ENCODE measurements at regions not wholly inside any gene's neighbourhood (a gene's known extent, or its start where the extent isn't known, plus 50 kb on each side); places are given as distances from the start of the nearest gene placed in this dataset.

DNA sequence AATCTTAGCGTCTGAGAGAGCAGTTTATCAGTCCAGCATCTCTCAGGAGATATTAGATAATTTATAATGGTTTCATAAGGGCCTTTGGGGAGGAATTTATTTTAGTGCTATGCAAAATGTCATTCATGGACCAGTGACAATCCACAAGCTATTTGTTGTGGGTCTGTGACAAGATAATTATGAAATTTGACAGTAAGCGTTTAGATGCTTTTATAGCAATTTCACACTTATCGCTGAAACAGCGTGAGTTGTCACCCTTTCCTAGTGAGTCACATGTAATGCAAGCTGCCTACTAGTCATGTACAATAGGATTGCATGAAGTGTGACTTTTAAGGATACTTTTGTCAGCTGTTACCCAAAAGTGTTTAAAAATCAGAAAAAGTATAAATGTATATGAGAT is 315.6 kb upstream of the THBS1 start:
- FAIRE-seq (no peak), DNase-seq (ENCODE audit: extremely low spot score, insufficient read length, low read depth) (no peak)

GRCh38 chr15:39266890-39267289 is 314.0 kb upstream of the THBS1 start:
- DNase-seq (ENCODE audit: extremely low spot score, insufficient read length, low read depth) (no peak), FAIRE-seq (no peak)

- DNase-seq (ENCODE audit: extremely low spot score, insufficient read length, low read depth), result no peak
- FAIRE-seq, result no peak
Measured at GRCh38 chr15:39267685-39268084, 313.2 kb upstream of the THBS1 start.

GRCh38 chr15:39269352-39269751 is 311.5 kb upstream of the THBS1 start:
- no peak for FAIRE-seq

GRCh38 chr15:39269821-39270220 is 311.1 kb upstream of the THBS1 start:
- DNase-seq (ENCODE audit: extremely low spot score, insufficient read length, low read depth) (no peak), FAIRE-seq (no peak)

More at GRCh38 chr15:39269352-39269751, 311.5 kb upstream of the THBS1 start:
- no peak for DNase-seq (ENCODE audit: extremely low spot score, insufficient read length, low read depth)

- no peak for DNase-seq (ENCODE audit: extremely low spot score, insufficient read length, low read depth)
- FAIRE-seq, result no peak
Measured at GRCh38 chr15:39270221-39270855, 310.5 kb upstream of the THBS1 start.

GRCh38 chr15:39270934-39271333 is 309.9 kb upstream of the THBS1 start:
- FAIRE-seq (no peak), DNase-seq (ENCODE audit: extremely low spot score, insufficient read length, low read depth) (no peak)

DNA sequence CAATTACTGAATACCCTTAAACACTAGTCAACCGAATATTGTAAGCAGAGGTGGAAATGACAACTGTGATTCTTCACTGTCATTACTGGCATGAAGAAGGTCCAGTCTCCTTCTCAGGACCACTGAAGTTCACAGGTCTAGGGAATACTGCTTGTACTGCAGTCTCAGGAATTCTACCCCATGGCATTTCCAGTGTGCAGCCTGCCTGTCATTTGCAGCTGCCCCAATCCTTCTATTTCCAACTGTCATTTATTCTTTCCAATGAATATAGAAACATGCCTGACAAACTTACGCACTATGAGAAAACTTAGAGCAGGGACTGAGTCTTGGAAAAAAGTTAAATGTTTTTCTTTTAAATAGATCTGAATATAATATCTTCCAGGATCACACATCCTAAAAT is 308.0 kb upstream of the THBS1 start:
- FAIRE-seq (no peak), DNase-seq (ENCODE audit: extremely low spot score, insufficient read length, low read depth) (no peak)

GRCh38 chr15:39273717-39274411 is 307.0 kb upstream of the THBS1 start:
- no peak for FAIRE-seq

GRCh38 chr15:39275066-39275465 is 305.8 kb upstream of the THBS1 start:
- FAIRE-seq (no peak), DNase-seq (ENCODE audit: extremely low spot score, insufficient read length, low read depth) (no peak)

More at GRCh38 chr15:39273717-39274411, 307.0 kb upstream of the THBS1 start:
- no peak for DNase-seq (ENCODE audit: extremely low spot score, insufficient read length, low read depth)

DNA sequence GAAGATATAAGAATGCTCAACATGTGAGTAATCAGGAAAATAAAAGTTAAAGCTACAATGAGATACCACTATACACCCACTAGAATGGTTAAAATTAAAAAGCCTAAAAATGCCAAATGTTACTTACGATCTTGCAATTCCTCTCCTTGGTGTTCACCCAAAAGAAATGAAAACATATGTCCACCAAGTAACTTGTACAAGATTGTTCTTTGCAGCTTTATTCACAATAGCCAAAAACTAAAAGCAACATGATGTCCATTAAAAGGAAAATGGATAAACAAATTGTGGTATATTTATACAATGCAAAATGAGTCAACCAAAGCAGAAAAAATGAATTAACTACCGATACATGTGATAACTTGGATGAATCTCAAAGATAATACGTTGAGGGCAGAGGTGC is 301.6 kb upstream of the THBS1 start:
- DNase-seq (ENCODE audit: extremely low spot score, insufficient read length, low read depth) (no peak), FAIRE-seq (no peak)

DNA sequence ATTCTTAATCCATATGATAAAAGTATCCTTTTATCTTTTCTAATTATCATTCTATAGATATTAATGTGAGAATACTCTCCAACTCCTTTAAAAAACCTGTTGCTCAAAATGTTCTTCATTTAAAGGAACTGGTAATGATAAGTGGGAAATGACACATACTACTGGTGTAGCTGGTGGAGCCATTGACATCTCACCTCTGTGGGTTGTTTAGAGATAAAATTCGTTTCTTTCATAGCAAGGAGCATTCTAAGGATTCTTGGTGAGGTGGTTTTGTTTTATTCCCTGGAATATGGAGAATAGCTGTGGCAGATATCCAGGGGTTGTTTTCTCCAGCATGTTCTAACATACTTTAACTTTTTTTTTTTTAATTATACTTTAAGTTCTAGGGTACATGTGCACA is 299.8 kb upstream of the THBS1 start:
- DNase-seq (ENCODE audit: extremely low spot score, insufficient read length, low read depth), result no peak
- no peak for FAIRE-seq

DNA sequence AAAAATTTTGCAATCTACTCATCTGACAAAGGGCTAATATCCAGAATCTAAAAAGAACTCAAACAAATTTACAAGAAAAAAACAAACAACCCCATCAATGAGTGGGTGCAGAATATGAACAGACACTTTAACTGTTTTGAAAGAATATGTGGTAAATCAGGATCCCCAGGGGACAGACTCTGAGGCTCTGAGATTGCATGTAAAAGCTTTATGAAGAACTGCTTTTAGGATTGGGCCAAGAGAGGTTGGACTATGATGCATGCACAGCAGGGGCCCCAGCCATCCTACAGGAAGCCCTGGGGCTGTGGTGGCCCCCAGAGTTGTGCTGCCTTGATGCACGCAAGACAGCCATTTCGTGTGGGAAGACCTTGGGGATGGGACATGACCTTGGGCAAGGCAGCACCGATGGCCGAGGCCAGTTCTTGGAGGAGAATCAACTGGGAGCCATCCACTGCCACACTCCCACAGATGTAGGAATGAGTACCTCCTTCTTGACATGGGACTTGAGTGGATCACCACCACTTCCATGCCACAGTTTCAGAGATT is 298.1 kb upstream of the THBS1 start:
- no peak for DNase-seq (ENCODE audit: extremely low spot score, insufficient read length, low read depth)
- FAIRE-seq, result no peak

DNA sequence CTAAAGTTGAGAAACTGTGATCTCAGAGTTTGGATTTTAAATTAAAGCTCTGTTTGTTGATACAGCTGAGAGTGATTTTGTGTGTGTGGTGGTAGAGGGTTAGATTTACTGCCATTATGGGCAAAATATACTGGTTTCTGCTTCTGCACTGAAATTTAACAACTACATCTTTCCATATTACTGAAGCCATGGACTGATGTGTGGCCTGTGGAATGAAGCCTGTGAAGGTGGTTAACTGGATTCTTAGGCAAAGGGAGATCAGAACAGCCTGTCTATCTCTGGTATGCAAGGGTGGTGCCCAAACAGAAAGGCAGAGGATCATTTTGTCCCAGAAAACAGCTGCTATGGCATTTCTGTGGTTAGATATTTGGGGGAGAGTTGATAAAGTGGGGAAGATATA is 297.3 kb upstream of the THBS1 start:
- no peak for DNase-seq (ENCODE audit: extremely low spot score, insufficient read length, low read depth)
- FAIRE-seq, result no peak

DNA sequence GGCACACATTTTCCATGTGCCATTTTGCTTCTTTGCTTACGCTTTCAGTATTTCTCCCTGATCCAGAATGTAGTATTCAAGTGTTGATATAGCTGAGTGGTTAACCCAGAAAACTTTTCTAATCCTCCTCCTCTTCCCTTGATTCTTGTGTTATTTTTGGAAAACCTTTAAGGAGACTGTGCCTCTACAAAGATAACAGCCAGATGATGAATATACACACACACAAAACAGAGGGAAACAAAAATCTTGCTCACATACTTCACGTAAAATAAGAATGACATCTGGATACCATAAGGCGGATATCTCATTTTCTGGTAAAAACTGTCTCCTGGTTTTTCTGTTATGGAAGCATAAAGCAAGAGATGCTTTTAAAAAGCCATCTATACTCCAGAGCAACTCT is 295.8 kb upstream of the THBS1 start:
- FAIRE-seq (no peak), DNase-seq (ENCODE audit: extremely low spot score, insufficient read length, low read depth) (no peak)

DNA sequence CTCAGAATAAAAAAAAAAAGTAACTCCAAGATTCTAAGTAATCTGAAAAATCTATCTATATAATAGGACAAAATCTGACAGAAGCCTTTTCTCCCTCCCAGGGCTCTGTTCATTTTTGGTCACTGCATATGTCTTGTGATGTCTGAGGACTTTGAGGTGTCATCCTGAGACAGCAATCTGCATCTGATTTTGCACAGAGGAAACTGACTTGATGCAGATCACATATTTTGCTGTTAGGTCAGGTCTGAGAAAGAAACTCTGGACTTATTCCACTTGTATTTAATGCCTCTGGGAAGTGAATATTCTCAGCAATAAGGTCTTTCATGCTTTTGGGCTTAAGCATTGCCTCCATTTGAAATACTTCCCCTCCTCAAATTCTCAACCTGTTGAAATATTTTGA is 295.2 kb upstream of the THBS1 start:
- no peak for FAIRE-seq

DNA sequence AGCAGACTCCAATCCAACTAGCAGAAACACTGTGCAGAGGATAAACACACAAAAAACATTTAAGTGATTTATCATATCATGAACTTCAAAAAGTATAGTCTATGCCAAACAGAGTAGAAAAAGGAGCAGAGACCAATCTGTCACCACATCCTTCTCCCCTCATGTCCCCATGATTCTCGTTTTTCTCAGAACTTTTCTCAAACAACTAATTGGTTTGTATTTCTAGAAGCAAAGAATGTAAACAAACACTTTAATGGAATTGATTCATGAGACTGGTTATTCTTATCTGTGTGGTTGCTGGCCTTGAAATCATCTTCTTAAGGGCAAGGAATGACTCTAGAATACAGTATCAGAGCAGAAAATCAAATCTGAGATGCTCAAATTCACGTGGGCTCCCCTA is 294.2 kb upstream of the THBS1 start:
- FAIRE-seq (no peak), DNase-seq (ENCODE audit: extremely low spot score, insufficient read length, low read depth) (no peak)

More for the DNA sequence above, 295.2 kb upstream of the THBS1 start:
- DNase-seq (ENCODE audit: extremely low spot score, insufficient read length, low read depth), result no peak

DNA sequence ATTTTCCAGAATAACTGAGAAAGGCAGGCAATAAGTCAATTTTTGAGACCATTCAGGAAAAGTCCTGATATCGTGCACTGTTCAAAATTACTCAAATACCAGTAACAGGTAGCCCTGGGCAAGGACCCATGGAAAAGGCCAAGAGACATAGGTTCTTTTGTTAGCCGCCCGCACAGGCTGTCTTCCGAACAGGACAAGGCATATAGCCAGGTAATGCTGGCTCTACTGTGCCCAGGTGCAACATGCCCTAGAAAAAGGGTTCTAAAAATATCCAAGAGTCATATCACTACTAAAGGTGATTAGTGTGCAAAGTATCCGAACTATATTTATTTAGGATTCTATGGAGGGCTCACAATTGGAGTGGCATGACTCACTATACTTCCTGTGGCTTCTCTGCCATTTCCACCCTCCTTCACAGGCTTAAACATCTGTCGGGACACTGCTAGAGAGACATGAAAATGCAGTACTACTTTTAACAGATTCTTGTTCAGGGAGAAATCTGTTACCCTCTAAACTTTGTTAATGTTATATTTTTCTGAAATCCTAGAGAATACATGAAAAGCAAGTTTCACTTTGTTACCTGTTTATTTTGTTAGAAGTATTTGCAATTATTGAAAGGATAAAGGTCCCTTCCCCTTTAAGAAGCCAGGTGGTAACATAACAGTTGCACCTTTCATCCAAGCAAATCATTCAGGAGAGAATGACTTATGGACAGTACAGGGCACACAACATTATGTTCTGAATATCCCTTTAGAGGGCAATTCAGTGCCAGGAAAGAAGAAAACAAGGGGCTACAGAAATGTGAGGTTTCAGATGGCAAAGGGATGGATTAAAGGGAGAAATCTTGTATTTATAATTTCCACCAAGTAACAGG is 293.3 kb upstream of the THBS1 start:
- DNase-seq (ENCODE audit: extremely low spot score, insufficient read length, low read depth) (no peak), FAIRE-seq (no peak)

DNA sequence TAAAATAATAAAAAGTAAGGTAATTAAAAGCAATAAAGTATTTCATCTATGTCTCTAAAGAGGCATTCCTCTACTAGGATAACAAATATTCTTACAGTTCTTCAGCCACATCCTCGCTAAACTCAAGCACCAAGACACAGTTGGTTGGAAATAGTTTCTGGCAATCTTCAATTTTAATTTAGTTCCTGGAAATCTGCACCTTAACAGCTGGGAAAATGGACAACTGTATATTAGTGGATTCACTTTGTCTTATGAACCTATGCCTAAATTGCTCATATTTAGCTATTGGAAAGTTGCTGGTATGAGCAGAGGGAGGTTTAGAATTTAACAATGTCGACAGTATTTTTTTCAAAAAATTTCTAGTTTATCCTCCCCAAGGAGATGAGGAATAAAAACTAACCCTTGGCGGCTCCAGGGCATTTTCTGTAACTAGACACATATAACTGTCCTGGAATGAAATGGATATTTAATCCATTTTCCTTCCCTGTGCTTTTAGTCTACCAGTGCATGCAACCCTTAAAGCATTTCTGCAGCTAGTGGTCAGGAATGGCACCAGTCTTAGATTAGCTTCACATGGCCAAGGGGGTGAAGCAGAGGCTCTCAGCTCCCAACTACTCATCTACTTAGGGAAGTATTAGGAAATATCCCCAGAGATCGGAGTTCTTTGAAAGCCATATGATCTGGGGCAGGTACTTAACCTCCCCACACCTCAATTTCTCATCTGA is 290.0 kb upstream of the THBS1 start:
- no peak for DNase-seq (ENCODE audit: extremely low spot score, insufficient read length, low read depth)
- no peak for FAIRE-seq

GRCh38 chr15:39291690-39292089 is 289.2 kb upstream of the THBS1 start:
- FAIRE-seq, result no peak
- DNase-seq (ENCODE audit: extremely low spot score, insufficient read length, low read depth), result no peak

Measured in GM18507 (cell line).